H1 (cell line): ENCODE measurements at regions not wholly inside any gene's neighbourhood (a gene's known extent, or its start where the extent isn't known, plus 50 kb on each side); places are given as distances from the start of the nearest gene placed in this dataset.
A peak's percentile ranks its signal among the peaks of the same experiment; 100 is the strongest.

Source experiments
- CTCF ChIA-PET: fragments of 300-600 bp; sonication (Branson Sonifier 250); formaldehyde crosslinking; loops from one replicate; lab custom pipeline; 2021; ENCODE audit not compliant: partially characterized antibody; lab: Charles Lee
- POLR2A ChIA-PET: fragments of 300-600 bp; sonication (Branson Sonifier 250); formaldehyde crosslinking; loops from one replicate; lab custom pipeline; 2021; ENCODE audit warnings: inconsistent platforms; ENCODE audit not compliant: partially characterized antibody; lab: Charles Lee
- DNase-seq, 2 experiments: peaks; one replicate each; pipeline versions ENCODE4 v3.0.0 to v3.0.0-alpha.2; 2010 to 2022; ENCODE audit warnings: low spot score in 2 of 2, low read depth in 1 of 2, mixed read lengths in 1 of 2
- FAIRE-seq: peaks from 2 replicates; lab custom pipeline; 2011; peaks lifted over from hg19 to GRCh38; lab: Jason Lieb, UNC
- H2AFZ ChIP-seq: 2 replicates; pipeline ENCODE4 v1.8.1; 2012; ENCODE audit warnings: low read length, inconsistent platforms
- H2AK5ac ChIP-seq: 2 replicates; pipeline ENCODE4 v1.6.1; 2013; ENCODE audit warnings: low read depth, low read length
- H2BK120ac ChIP-seq: replicated peaks from 2 replicates; pipeline ENCODE3; 2013; ENCODE audit warnings: low read depth, low read length, inconsistent platforms
- H2BK12ac ChIP-seq: 2 replicates; pipeline ENCODE4 v1.6.1; 2013; ENCODE audit warnings: low read depth, low read length
- H2BK15ac ChIP-seq: 2 replicates; pipeline ENCODE4 v1.6.1; 2013; ENCODE audit warnings: low read length
- H2BK20ac ChIP-seq: 2 replicates; pipeline ENCODE4 v1.6.1; 2013; ENCODE audit warnings: low read length
- H2BK5ac ChIP-seq: 2 replicates; pipeline ENCODE4 v1.6.1; 2013; ENCODE audit warnings: low read depth, low read length
- H3K14ac ChIP-seq: 2 replicates; pipeline ENCODE4 v1.6.1; 2013; ENCODE audit warnings: inconsistent platforms; ENCODE audit not compliant: insufficient read length
- H3K18ac ChIP-seq: 2 replicates; pipeline ENCODE4 v1.6.1; 2013; ENCODE audit warnings: low read length; ENCODE audit errors: extremely low read depth
- H3K23ac ChIP-seq: 2 replicates; pipeline ENCODE4 v1.6.1; 2013; ENCODE audit warnings: inconsistent platforms; ENCODE audit not compliant: insufficient read length
- H3K23me2 ChIP-seq: 2 replicates; pipeline ENCODE4 v1.6.1; 2013; ENCODE audit warnings: low read depth, low read length
- H3K27ac ChIP-seq: 2 replicates; pipeline ENCODE4 v1.6.1; 2011; ENCODE audit warnings: low read depth, low read length, inconsistent platforms
- H3K27me3 ChIP-seq, 4 experiments: replicated peaks in 1 of 4; 1 replicate in 1 of 4; 2 replicates in 3 of 4; pipeline versions ENCODE4 v1.6.1 to v1.8.1; 2011 to 2013; ENCODE audit warnings: low read length in 3 of 4, mild to moderate bottlenecking in 3 of 4, inconsistent platforms in 2 of 4, mixed read lengths in 2 of 4, moderate library complexity in 1 of 4; ENCODE audit not compliant: control insufficient read depth in 3 of 4, insufficient read depth in 3 of 4; ENCODE audit errors: extremely low read depth in 1 of 4
- H3K36me3 ChIP-seq, 4 experiments: 2 replicates each; pipeline versions ENCODE4 v1.6.1 to v1.8.1; 2011 to 2013; ENCODE audit warnings: mild to moderate bottlenecking in 4 of 4, low read length in 3 of 4, moderate library complexity in 2 of 4, control low read depth in 1 of 4, inconsistent platforms in 1 of 4; ENCODE audit not compliant: insufficient read depth in 4 of 4, control insufficient read depth in 2 of 4
- H3K4ac ChIP-seq: replicated peaks from 2 replicates; pipeline ENCODE3; 2013; ENCODE audit warnings: low read length, low read depth, mixed read lengths, inconsistent platforms; ENCODE audit not compliant: insufficient read length
- H3K4me1 ChIP-seq, 4 experiments: replicated peaks in 1 of 4; 1 replicate in 1 of 4; 2 replicates in 3 of 4; pipeline versions ENCODE4 v1.6.1 to v1.8.1; 2011 to 2013; ENCODE audit warnings: low read length in 3 of 4, inconsistent platforms in 2 of 4, mixed read lengths in 1 of 4; ENCODE audit not compliant: insufficient read depth in 4 of 4, control insufficient read depth in 3 of 4
- H3K4me2 ChIP-seq, 2 experiments: 2 replicates each; pipeline versions ENCODE4 v1.6.1 to v1.8.1; 2011 to 2013; ENCODE audit warnings: low read depth in 2 of 2, low read length in 2 of 2, control low read depth in 1 of 2, inconsistent platforms in 1 of 2, mild to moderate bottlenecking in 1 of 2; ENCODE audit not compliant: insufficient read depth in 1 of 2
- H3K4me3 ChIP-seq, 4 experiments: fragments of 200-600, 300-600 bp in 1 of 4; sonication (generic), shearing (Covaris generic), sonication (Bioruptor Twin) in 1 of 4; 2 replicates each; pipeline versions ENCODE4 v1.5.1 to v1.8.1; 2011 to 2016; ENCODE audit warnings: low read length in 4 of 4, low read depth in 3 of 4, control low read depth in 2 of 4, inconsistent platforms in 2 of 4, mild to moderate bottlenecking in 2 of 4, mixed read lengths in 1 of 4, moderate library complexity in 1 of 4; ENCODE audit not compliant: insufficient read depth in 2 of 4; ENCODE audit errors: extremely low read depth in 1 of 4
- H3K56ac ChIP-seq: replicated peaks from 2 replicates; pipeline ENCODE3; 2013; ENCODE audit warnings: low read depth, mild to moderate bottlenecking, mixed read lengths, low read length, inconsistent platforms; ENCODE audit not compliant: insufficient read length
- H3K79me1 ChIP-seq: 2 replicates; pipeline ENCODE4 v1.6.1; 2013; ENCODE audit warnings: low read depth, low read length, control low read depth
- H3K79me2 ChIP-seq, 2 experiments: 2 replicates each; pipeline versions ENCODE4 v1.6.1 to v1.8.1; 2012 to 2013; ENCODE audit warnings: low read length in 2 of 2, mild to moderate bottlenecking in 2 of 2, inconsistent platforms in 1 of 2; ENCODE audit not compliant: insufficient read depth in 2 of 2, control insufficient read depth in 1 of 2
- H3K9ac ChIP-seq, 4 experiments: replicated peaks in 1 of 4; 1 replicate in 1 of 4; 2 replicates in 3 of 4; pipeline versions ENCODE4 v1.6.1 to v1.8.1; 2011 to 2013; ENCODE audit warnings: low read depth in 3 of 4, low read length in 3 of 4, control low read depth in 2 of 4, mild to moderate bottlenecking in 2 of 4, moderate library complexity in 2 of 4, inconsistent platforms in 1 of 4; ENCODE audit errors: extremely low read depth in 1 of 4
- H3K9me3 ChIP-seq, 2 experiments: 2 replicates each; pipeline versions ENCODE4 v1.6.1 to v1.8.1; 2012 to 2013; ENCODE audit warnings: mild to moderate bottlenecking in 2 of 2, moderate library complexity in 2 of 2, control low read depth in 1 of 2, inconsistent platforms in 1 of 2, low read depth in 1 of 2, low read length in 1 of 2, mixed read lengths in 1 of 2; ENCODE audit not compliant: insufficient read depth in 2 of 2
- H4K20me1 ChIP-seq, 2 experiments: replicated peaks in 1 of 2; 2 replicates each; pipeline versions ENCODE3 to v1.8.1; 2011 to 2013; ENCODE audit warnings: inconsistent platforms in 2 of 2, low read length in 2 of 2, mild to moderate bottlenecking in 1 of 2; ENCODE audit not compliant: insufficient read depth in 2 of 2, control insufficient read depth in 1 of 2
- H4K5ac ChIP-seq: 2 replicates; pipeline ENCODE4 v1.6.1; 2013; ENCODE audit warnings: low read length, low read depth, mixed read lengths, inconsistent platforms; ENCODE audit not compliant: insufficient read length
- H4K8ac ChIP-seq: 2 replicates; pipeline ENCODE4 v1.8.0; 2013; ENCODE audit warnings: mild to moderate bottlenecking, moderate library complexity, low read length, inconsistent platforms; ENCODE audit not compliant: insufficient read depth; ENCODE audit errors: extremely low read depth
- H4K91ac ChIP-seq: replicated peaks from 2 replicates; pipeline ENCODE3; 2013; ENCODE audit warnings: low read length, mixed read lengths, inconsistent platforms; ENCODE audit not compliant: insufficient read length
- CEBPB ChIP-seq: IDR thresholded peaks from 2 replicates; pipeline ENCODE4 v1.6.1; 2012; ENCODE audit warnings: low read depth, low read length
- WGBS, 2 experiments: shearing (Covaris generic) in 1 of 2; methylation state at CpG; one replicate each; pipeline versions ENCODE4 v1.1.6 to v1.1.7; 2013 to 2015; ENCODE audit warnings: low lambda C conversion rate in 2 of 2, mixed read lengths in 2 of 2, inconsistent platforms in 1 of 2, low coverage in 1 of 2, missing lambda C conversion rate in 1 of 2; ENCODE audit not compliant: insufficient replicate concordance in 2 of 2, insufficient coverage in 1 of 2, insufficient read length in 1 of 2; ENCODE audit errors: extremely low coverage in 1 of 2, missing lambda C conversion rate in 1 of 2; 5-methylcytosine and 5-hydroxymethylcytosine counted together
- TF ChIP-seq, protein P1 (sequence below): IDR thresholded peaks from 2 replicates; pipeline ENCODE4 v1.6.1; 2012; ENCODE audit warnings: inconsistent platforms

DNA sequence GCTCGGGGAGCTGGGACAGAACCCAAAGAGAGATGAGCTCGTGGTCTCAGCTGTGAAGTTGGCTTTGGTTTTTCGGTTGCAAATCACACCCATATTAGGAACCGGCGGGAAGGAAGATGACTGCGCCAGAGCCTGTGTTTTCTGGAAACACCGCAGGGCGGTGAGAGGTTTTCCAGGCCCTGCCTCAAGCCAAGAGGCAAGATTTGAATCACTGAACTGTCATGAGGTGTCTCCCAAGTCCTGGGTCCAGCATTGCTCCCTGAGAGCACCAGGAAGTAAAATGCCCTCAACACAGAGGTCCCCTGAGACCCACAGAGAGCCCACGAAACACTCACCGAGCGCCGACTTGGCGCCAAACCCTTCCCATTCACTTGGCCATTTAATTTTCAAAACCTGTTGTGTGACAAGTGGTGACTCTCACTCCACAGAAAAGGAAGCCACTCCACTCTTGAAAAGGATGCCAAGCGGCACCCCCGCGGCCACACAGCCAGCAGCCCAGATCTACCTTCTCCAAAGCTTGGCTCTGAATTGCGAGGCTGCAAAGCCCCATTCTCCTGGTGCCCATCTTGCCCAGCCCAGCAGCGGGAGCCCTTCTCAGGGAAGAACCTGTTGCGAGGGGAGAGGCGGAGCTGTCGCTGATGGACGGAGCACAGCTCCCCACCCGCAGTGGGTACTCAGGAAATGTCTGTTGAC, 99.0 kb upstream of the RUNX3 start:
- peaks cover 0 to 12% (median 5%) of the 10 kb centered on the region in 4 experiments; a peak in 5 of 7 replicates for H3K4me1 ChIP-seq
- CTCF ChIA-PET: interaction anchor here (0.9 to 2.8 kb wide), 7 partner anchors 8 to 116 kb away, joined by 3 to 24 read pairs (median 3); no protein-coding TSS in a partner anchor

More for the DNA sequence above, 99.0 kb upstream of the RUNX3 start:
- H2BK5ac ChIP-seq: no peak overlapping the region
- H2BK120ac ChIP-seq: no peak overlapping the region
- no peaks in the 10 kb centered on the region for H3K79me1 ChIP-seq
- H2BK15ac ChIP-seq: no peak overlapping the region
- H3K27me3 ChIP-seq: no peaks in the 10 kb centered on the region
- no peak overlapping the region for H4K5ac ChIP-seq
- H3K9ac ChIP-seq: no peak overlapping the region
- 86% methylated on average over 23 of the region's 23 CpGs; no CpG with 5 or more reads in 1 of the 2 experiments for WGBS, 2 experiments
- H2AFZ ChIP-seq: no peak overlapping the region
- H3K9me3 ChIP-seq: no peaks in the 10 kb centered on the region; a peak in 1 of 4 replicates
- no peak overlapping the region for H3K18ac ChIP-seq
- H3K79me2 ChIP-seq: no peaks in the 10 kb centered on the region
- H3K4me2 ChIP-seq: no peak overlapping the region
- no peak overlapping the region for H3K27ac ChIP-seq
- H2BK20ac ChIP-seq: no peak overlapping the region
- H2BK12ac ChIP-seq: no peak overlapping the region
- H3K4me3 ChIP-seq: no peak overlapping the region
- H3K4ac ChIP-seq: no peak overlapping the region
- H4K20me1 ChIP-seq: no peaks in the 10 kb centered on the region
- H2AK5ac ChIP-seq: no peak overlapping the region
- no peak overlapping the region for H3K14ac ChIP-seq
- DNase-seq (no peak), FAIRE-seq (no peak)
- H3K56ac ChIP-seq: no peak overlapping the region
- no peaks in the 10 kb centered on the region for H3K36me3 ChIP-seq
- H3K23me2 ChIP-seq: peaks cover 1% of the 10 kb centered on the region; the same call in 1 of the 2 replicates
- TF ChIP-seq, protein P1, sequence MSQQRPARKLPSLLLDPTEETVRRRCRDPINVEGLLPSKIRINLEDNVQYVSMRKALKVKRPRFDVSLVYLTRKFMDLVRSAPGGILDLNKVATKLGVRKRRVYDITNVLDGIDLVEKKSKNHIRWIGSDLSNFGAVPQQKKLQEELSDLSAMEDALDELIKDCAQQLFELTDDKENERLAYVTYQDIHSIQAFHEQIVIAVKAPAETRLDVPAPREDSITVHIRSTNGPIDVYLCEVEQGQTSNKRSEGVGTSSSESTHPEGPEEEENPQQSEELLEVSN: 0 out of 2 replicates have a peak, but pooled peaks have one; percentile 16
- TF ChIP-seq CEBPB: no peak
- no peak overlapping the region for H4K8ac ChIP-seq
- H4K91ac ChIP-seq: no peak overlapping the region
- H3K23ac ChIP-seq: no peak overlapping the region
- POLR2A ChIA-PET: no interaction called here
